ENCODE measurements at regions not wholly inside any gene's neighbourhood (a gene's known extent, or its start where the extent isn't known, plus 50 kb on each side); places are given as distances from the start of the nearest gene placed in this dataset.

DNA sequence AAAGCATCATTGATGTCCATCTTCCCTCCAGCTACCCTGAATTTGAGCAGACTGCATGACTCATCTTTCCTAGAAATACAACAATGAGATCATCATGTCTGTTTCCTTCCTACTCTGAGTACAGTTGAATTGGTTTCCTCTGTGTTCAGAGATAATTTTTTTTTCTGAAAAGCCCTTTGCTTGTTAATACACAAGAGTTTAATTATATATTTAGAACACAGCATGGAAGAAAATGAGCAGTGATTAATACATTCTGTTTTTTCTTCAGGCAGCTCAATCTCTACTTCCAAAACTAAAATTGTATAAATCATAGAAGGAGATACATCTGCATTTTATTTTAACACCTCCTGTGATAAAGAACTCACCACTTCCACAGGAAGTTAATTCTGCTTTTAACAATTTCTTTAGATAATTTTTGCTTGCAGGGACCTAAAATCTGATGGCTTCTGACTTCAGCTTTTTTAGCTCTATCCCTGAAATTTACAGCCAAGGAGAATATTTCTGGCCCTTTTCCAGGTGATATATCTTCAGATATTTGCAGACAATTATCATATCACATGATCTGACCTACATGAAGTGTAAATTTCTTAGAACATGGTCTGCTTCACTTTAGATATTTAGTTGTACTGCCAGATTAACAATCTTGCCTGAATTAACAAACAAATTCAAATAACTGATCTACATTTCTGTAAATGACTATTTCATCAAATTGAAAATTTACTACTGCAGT, 249.0 kb downstream of the TRIB2 start (continued):
- TF ChIP-seq, protein P1, sequence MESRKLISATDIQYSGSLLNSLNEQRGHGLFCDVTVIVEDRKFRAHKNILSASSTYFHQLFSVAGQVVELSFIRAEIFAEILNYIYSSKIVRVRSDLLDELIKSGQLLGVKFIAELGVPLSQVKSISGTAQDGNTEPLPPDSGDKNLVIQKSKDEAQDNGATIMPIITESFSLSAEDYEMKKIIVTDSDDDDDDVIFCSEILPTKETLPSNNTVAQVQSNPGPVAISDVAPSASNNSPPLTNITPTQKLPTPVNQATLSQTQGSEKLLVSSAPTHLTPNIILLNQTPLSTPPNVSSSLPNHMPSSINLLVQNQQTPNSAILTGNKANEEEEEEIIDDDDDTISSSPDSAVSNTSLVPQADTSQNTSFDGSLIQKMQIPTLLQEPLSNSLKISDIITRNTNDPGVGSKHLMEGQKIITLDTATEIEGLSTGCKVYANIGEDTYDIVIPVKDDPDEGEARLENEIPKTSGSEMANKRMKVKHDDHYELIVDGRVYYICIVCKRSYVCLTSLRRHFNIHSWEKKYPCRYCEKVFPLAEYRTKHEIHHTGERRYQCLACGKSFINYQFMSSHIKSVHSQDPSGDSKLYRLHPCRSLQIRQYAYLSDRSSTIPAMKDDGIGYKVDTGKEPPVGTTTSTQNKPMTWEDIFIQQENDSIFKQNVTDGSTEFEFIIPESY (CRISPR knock-in tag; IDR thresholded peaks at IDR 0.05): no peak
- TF ChIP-seq, protein P2, sequence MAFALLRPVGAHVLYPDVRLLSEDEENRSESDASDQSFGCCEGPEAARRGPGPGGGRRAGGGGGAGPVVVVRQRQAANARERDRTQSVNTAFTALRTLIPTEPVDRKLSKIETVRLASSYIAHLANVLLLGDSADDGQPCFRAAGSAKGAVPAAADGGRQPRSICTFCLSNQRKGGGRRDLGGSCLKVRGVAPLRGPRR (CRISPR knock-in tag; IDR thresholded peaks at IDR 0.05): no peak
- TF ChIP-seq CBFA2T3 (IDR thresholded peaks at IDR 0.05): peak; percentile 86
- TF ChIP-seq POLR2B (IDR thresholded peaks at IDR 0.05; ENCODE audit: low read depth, partially characterized antibody): no peak
- no peak for TF ChIP-seq ZNF785 (CRISPR knock-in tag; IDR thresholded peaks at IDR 0.05)
- no peak for TF ChIP-seq XRCC5 (IDR thresholded peaks at IDR 0.05; ENCODE audit: low read depth, low read length)
- no peak for TF ChIP-seq MAZ (CRISPR knock-in tag; conservative IDR thresholded peaks at IDR 0.05 in 1 of 2, IDR thresholded peaks at IDR 0.05 in 1 of 2)
- TF ChIP-seq, protein P3, sequence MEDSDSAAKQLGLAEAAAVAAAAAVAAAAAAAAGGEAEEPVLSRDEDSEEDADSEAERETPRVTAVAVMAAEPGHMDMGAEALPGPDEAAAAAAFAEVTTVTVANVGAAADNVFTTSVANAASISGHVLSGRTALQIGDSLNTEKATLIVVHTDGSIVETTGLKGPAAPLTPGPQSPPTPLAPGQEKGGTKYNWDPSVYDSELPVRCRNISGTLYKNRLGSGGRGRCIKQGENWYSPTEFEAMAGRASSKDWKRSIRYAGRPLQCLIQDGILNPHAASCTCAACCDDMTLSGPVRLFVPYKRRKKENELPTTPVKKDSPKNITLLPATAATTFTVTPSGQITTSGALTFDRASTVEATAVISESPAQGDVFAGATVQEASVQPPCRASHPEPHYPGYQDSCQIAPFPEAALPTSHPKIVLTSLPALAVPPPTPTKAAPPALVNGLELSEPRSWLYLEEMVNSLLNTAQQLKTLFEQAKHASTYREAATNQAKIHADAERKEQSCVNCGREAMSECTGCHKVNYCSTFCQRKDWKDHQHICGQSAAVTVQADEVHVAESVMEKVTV (CRISPR knock-in tag; IDR thresholded peaks at IDR 0.05): no peak
- TF ChIP-seq, protein P4, sequence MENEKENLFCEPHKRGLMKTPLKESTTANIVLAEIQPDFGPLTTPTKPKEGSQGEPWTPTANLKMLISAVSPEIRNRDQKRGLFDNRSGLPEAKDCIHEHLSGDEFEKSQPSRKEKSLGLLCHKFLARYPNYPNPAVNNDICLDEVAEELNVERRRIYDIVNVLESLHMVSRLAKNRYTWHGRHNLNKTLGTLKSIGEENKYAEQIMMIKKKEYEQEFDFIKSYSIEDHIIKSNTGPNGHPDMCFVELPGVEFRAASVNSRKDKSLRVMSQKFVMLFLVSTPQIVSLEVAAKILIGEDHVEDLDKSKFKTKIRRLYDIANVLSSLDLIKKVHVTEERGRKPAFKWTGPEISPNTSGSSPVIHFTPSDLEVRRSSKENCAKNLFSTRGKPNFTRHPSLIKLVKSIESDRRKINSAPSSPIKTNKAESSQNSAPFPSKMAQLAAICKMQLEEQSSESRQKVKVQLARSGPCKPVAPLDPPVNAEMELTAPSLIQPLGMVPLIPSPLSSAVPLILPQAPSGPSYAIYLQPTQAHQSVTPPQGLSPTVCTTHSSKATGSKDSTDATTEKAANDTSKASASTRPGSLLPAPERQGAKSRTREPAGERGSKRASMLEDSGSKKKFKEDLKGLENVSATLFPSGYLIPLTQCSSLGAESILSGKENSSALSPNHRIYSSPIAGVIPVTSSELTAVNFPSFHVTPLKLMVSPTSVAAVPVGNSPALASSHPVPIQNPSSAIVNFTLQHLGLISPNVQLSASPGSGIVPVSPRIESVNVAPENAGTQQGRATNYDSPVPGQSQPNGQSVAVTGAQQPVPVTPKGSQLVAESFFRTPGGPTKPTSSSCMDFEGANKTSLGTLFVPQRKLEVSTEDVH (IDR thresholded peaks at IDR 0.05; ENCODE audit: low read depth, partially characterized antibody): peak; percentile 18
- no peak for TF ChIP-seq ZNF224 (CRISPR knock-in tag; IDR thresholded peaks at IDR 0.05)
- peak; percentile 95 for TF ChIP-seq EP300 (IDR thresholded peaks at IDR 0.05; ENCODE audit: low read length)
- TF ChIP-seq ZNF717 (CRISPR knock-in tag; IDR thresholded peaks at IDR 0.05): no peak
- peak; percentile 55 for TF ChIP-seq MEIS2 (IDR thresholded peaks at IDR 0.05; ENCODE audit: partially characterized antibody)
- no peak for TF ChIP-seq RFX7 (CRISPR knock-in tag; IDR thresholded peaks at IDR 0.05)
- TF ChIP-seq, protein P5, sequence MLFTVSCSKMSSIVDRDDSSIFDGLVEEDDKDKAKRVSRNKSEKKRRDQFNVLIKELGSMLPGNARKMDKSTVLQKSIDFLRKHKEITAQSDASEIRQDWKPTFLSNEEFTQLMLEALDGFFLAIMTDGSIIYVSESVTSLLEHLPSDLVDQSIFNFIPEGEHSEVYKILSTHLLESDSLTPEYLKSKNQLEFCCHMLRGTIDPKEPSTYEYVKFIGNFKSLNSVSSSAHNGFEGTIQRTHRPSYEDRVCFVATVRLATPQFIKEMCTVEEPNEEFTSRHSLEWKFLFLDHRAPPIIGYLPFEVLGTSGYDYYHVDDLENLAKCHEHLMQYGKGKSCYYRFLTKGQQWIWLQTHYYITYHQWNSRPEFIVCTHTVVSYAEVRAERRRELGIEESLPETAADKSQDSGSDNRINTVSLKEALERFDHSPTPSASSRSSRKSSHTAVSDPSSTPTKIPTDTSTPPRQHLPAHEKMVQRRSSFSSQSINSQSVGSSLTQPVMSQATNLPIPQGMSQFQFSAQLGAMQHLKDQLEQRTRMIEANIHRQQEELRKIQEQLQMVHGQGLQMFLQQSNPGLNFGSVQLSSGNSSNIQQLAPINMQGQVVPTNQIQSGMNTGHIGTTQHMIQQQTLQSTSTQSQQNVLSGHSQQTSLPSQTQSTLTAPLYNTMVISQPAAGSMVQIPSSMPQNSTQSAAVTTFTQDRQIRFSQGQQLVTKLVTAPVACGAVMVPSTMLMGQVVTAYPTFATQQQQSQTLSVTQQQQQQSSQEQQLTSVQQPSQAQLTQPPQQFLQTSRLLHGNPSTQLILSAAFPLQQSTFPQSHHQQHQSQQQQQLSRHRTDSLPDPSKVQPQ (CRISPR knock-in tag; IDR thresholded peaks at IDR 0.05; ENCODE audit: borderline replicate concordance): no peak
- no peak for TF ChIP-seq NBN (IDR thresholded peaks at IDR 0.05; ENCODE audit: low read depth)
- TF ChIP-seq BDP1 (IDR thresholded peaks at IDR 0.05; ENCODE audit: insufficient read depth, insufficient read length): no peak
- TF ChIP-seq, protein P6, sequence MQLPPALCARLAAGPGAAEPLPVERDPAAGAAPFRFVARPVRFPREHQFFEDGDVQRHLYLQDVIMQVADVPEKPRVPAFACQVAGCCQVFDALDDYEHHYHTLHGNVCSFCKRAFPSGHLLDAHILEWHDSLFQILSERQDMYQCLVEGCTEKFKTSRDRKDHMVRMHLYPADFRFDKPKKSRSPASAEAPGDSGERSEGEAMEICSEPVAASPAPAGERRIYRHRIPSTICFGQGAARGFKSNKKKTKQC (CRISPR knock-in tag; IDR thresholded peaks at IDR 0.05): no peak
